Left lung (tissue), 4 donors: ENCODE measurements at regions not wholly inside any gene's neighbourhood (a gene's known extent, or its start where the extent isn't known, plus 50 kb on each side); places are given as distances from the start of the nearest gene placed in this dataset.

ENCODE experiments used
- ATAC-seq: fragments of 200-7000 bp; cut with Tn5 transposase; one replicate; pipeline ENCODE4 v1.9.1; 2020; ENCODE audit warnings: moderate library complexity
- DNase-seq, 4 donors: peaks; one replicate each; pipeline ENCODE4 v3.0.0-alpha.2; 2013 to 2020
- H3K27ac ChIP-seq, 2 donors: fragments of 200-600 bp; sonication (generic) in 1 of 2; one replicate each; pipeline versions ENCODE4 v1.5.0 to v1.8.0; 2020 to 2021
- H3K27me3 ChIP-seq, 2 donors: fragments of 200-600 bp; sonication (generic) in 1 of 2; one replicate each; pipeline versions ENCODE4 v1.5.0 to v1.8.0; 2020 to 2021
- H3K36me3 ChIP-seq, 2 donors: fragments of 200-600 bp; sonication (generic) in 1 of 2; one replicate each; pipeline versions ENCODE4 v1.5.0 to v1.8.0; 2020 to 2021
- H3K4me1 ChIP-seq, 2 donors: fragments of 200-600 bp; one replicate each; pipeline ENCODE4 v1.8.0; 2021
- H3K4me3 ChIP-seq, 2 donors: fragments of 200-600 bp; sonication (generic) in 1 of 2; one replicate each; pipeline versions ENCODE4 v1.5.0 to v1.8.0; 2020 to 2021; ENCODE audit warnings: mild to moderate bottlenecking in 1 of 2
- H3K9me3 ChIP-seq, 2 donors: fragments of 200-600 bp; sonication (generic) in 1 of 2; one replicate each; pipeline versions ENCODE4 v1.5.0 to v1.8.0; 2020 to 2021
- intact Hi-C, 2 donors: fragments of 100-400 bp; cut with DNase I; formaldehyde crosslinking; loops; one replicate each; pipeline versions ENCODE4 v1.11.2 to v1.14.2; 2022
- TF ChIP-seq, protein P1 (sequence below), 2 donors: fragments of 200-600 bp; sonication (generic) in 1 of 2; IDR thresholded peaks; one replicate each; pipeline versions ENCODE4 v1.5.0 to v1.8.0; 2021; ENCODE audit warnings: antibody characterized with exemption in 2 of 2
- donor health status: DM: no; HTN: yes; CAD: no.
- donor health status: DM: no; HTN: no; CAD: no.

DNA sequence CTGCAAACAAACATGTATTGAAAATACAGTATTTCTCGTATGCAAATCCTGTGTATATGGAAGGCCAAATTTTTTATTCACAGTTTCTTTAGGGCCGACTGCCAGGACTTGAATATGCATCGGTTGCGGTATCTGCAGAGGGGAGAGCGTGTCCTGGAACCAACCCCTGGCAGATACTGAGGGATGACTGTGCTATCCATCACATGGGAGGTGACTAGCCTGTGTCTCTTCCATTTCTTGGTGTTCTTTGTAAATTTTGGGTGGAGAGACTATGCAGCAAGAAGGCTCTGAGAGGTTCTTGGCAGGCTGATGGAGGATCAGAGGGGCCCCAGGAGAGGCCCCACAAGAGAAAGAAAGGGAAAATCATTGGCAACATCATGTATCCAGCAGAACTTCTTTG lies 384.3 kb downstream of the YTHDC2 start:
- H3K9me3 ChIP-seq, result no peaks in the 10 kb centered on the region

DNA sequence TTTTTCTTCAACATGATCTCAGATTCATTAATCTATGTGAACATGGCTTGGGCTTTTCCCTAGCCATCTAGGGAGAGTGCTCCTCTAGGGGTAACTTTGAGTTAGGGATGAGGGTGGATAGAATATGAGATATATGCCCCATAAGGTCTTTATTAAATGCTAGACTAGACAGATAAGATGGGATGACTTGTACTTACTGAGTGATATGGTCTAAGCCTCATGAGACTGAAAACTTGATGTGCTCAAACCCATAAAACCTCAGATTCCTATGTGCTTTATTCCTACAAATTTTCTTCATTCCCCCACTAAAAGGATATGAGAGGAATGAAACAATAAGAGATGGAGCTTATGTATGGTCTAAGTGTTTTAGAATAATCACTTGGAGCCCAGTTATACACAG lies 386.6 kb downstream of the YTHDC2 start:
- no peaks in the 10 kb centered on the region for H3K4me1 ChIP-seq
- H3K36me3 ChIP-seq, result no peaks in the 10 kb centered on the region
- no peaks in the 10 kb centered on the region for H3K27me3 ChIP-seq
- H3K9me3 ChIP-seq, result no peaks in the 10 kb centered on the region
- H3K27ac ChIP-seq, result no peak overlapping the region
- ATAC-seq (no peak), DNase-seq (no peak)
- intact Hi-C loops, result no loop called here
- no peak overlapping the region for H3K4me3 ChIP-seq
- TF ChIP-seq, protein P1, sequence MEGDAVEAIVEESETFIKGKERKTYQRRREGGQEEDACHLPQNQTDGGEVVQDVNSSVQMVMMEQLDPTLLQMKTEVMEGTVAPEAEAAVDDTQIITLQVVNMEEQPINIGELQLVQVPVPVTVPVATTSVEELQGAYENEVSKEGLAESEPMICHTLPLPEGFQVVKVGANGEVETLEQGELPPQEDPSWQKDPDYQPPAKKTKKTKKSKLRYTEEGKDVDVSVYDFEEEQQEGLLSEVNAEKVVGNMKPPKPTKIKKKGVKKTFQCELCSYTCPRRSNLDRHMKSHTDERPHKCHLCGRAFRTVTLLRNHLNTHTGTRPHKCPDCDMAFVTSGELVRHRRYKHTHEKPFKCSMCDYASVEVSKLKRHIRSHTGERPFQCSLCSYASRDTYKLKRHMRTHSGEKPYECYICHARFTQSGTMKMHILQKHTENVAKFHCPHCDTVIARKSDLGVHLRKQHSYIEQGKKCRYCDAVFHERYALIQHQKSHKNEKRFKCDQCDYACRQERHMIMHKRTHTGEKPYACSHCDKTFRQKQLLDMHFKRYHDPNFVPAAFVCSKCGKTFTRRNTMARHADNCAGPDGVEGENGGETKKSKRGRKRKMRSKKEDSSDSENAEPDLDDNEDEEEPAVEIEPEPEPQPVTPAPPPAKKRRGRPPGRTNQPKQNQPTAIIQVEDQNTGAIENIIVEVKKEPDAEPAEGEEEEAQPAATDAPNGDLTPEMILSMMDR (IDR thresholded peaks at IDR 0.05), result no peak

More for the DNA sequence above, 384.3 kb downstream of the YTHDC2 start:
- no peaks in the 10 kb centered on the region for H3K4me1 ChIP-seq
- DNase-seq (no peak), ATAC-seq (no peak)
- no peak overlapping the region for H3K27ac ChIP-seq
- TF ChIP-seq, protein P1 (IDR thresholded peaks at IDR 0.05), result no peak
- intact Hi-C loops, result no loop called here
- H3K27me3 ChIP-seq, result no peaks in the 10 kb centered on the region
- H3K4me3 ChIP-seq, result no peak overlapping the region
- no peaks in the 10 kb centered on the region for H3K36me3 ChIP-seq

DNA sequence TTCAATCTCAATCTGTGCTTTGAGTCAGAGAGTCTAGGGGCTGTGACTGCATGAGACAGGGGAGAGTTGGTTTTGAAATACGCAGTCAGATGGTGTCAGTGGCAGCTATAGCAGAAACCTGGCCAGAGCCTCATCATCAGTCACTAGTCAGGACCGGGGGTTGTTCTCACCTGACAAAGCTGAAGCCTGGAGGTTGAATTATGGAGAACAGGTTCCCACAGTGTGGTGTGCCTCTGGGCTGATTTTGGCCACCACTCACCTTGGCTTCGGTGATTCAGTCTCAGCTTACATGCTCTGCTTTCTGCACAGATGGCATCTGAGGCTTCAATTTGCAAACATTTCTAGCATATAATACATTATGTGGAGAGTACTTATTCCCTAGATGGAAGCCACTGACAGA lies 387.3 kb downstream of the YTHDC2 start:
- H3K27me3 ChIP-seq, result no peaks in the 10 kb centered on the region
- no peaks in the 10 kb centered on the region for H3K36me3 ChIP-seq
- H3K9me3 ChIP-seq, result no peaks in the 10 kb centered on the region
- TF ChIP-seq, protein P1 (IDR thresholded peaks at IDR 0.05), result no peak
- no peaks in the 10 kb centered on the region for H3K4me1 ChIP-seq
- no peak overlapping the region for H3K4me3 ChIP-seq
- intact Hi-C loops, result no loop called here
- no peak overlapping the region for H3K27ac ChIP-seq
- DNase-seq, result no peak
- no peak for ATAC-seq

DNA sequence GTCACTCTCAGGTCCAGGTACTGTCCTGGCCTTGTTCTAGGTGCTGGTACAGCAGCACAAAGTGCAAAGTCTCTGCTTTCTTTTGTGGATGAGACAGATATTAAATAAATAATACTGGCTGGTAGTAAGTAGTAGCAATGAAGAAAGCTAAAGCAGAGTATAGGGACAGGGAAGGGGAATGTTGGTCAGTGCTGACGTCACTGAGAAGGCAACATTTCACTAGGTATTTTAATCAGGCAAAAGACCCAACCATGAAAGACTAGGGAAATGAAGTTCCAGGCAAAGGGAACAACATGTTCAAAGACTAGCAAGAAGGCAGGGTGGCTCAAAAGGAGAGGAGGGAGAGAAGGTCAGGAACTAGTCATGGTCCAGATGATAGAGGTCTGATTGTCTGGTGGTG lies 388.2 kb downstream of the YTHDC2 start:
- intact Hi-C loops, result no loop called here
- Histone ChIP-seq H3K4me3 (no peak overlapping the region), H3K4me1 (no peaks in the 10 kb centered on the region), H3K36me3 (no peaks in the 10 kb centered on the region), H3K27ac (no peak overlapping the region), H3K27me3 (no peaks in the 10 kb centered on the region), H3K9me3 (no peaks in the 10 kb centered on the region)
- TF ChIP-seq, protein P1 (IDR thresholded peaks at IDR 0.05), result no peak
- ATAC-seq, result no peak
- DNase-seq, result no peak

DNA sequence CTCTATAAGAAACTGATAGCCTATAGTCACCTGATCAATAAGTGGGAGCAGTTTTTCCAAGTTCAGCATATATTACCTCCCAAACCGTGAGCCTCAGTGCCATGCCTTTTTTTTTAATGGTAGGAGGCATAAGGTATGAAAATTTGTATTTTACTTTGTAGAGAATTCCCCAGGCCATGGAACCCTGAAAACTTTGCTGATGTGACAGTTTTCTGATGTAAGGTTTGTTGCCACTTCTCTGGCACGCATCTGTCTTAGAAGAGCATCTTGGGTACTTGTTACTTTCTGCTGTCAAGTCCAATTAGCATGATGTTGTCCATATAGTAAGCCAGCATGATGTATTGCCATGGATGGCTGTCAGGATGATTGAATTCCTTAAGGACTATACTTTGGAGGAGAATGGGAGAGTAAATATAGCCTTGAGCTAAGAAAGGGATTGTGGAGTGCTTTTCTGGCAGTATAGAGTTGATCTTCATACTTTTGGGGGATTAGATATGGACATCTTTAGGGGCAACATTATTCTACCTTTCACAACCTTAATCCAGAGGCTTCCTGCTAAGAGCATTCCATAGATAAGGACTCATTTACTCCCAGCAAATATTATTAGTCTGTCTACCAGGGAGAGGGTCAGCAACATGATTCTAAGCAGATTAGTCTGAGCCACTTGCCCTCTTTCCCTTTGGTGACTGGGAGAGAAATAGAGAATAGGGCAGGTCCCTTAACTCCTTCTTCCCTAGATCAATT lies 389.6 kb downstream of the YTHDC2 start:
- no peaks in the 10 kb centered on the region for H3K4me1 ChIP-seq
- H3K36me3 ChIP-seq, result no peaks in the 10 kb centered on the region
- intact Hi-C loops, result no loop called here
- TF ChIP-seq, protein P1 (IDR thresholded peaks at IDR 0.05), result no peak
- DNase-seq (no peak), ATAC-seq (no peak)
- no peak overlapping the region for H3K27ac ChIP-seq
- no peak overlapping the region for H3K4me3 ChIP-seq
- no peaks in the 10 kb centered on the region for H3K27me3 ChIP-seq
- peaks cover 0 to 1% of the 10 kb centered on the region in 2 donors for H3K9me3 ChIP-seq
